HCT116 (cell line): ENCODE measurements at regions not wholly inside any gene's neighbourhood (a gene's known extent, or its start where the extent isn't known, plus 50 kb on each side); places are given as distances from the start of the nearest gene placed in this dataset.

Experiments used
- ATAC-seq: fragments of 200-7000 bp; cut with Tn5 transposase; 2 replicates; pipeline ENCODE4 v1.9.1; 2020; ENCODE audit warnings: mild to moderate bottlenecking, moderate library complexity
- BruUV-seq: library from RNA; stranded (reverse); fragments of 400-500 nt; replicated peaks from 2 replicates; lab custom pipeline; 2021; lab: Mats Ljungman, UMichigan
- CTCF ChIA-PET: fragments of 300-600 bp; sonication (Branson Sonifier 250); formaldehyde crosslinking; loops from one replicate; lab custom pipeline; 2021; ENCODE audit warnings: antibody characterized with exemption; lab: Charles Lee
- POLR2A ChIA-PET: fragments of 300-600, 350-600 bp; sonication (Branson Sonifier 250); formaldehyde crosslinking; loops from one replicate; lab custom pipeline; 2021; ENCODE audit warnings: antibody characterized with exemption; lab: Charles Lee
- RAD21 ChIA-PET, 2 experiments: fragments of 300-600 bp; sonication (Branson Sonifier 250); formaldehyde crosslinking; loops; one replicate each; lab custom pipeline; 2023; ENCODE audit warnings: low total read pairs in 2 of 2; ENCODE audit not compliant: uncharacterized antibody in 2 of 2, unreplicated experiment in 2 of 2, low non-redundant PET in 1 of 2; lab: Charles Lee
- DNase-seq: peaks from one replicate; pipeline ENCODE4 v3.0.0-alpha.2; 2010; ENCODE audit warnings: low read depth, low spot score
- H2AFZ ChIP-seq: fragments of 200-600 bp; shearing (Covaris generic), sonication (generic); 2 replicates; pipeline ENCODE4 v1.6.1; 2017; ENCODE audit warnings: low read depth, mixed run types, mixed read lengths, antibody characterized with exemption, low read length; ENCODE audit not compliant: poor library complexity, severe bottlenecking
- H3K27ac ChIP-seq: 2 replicates; pipeline ENCODE4 v1.5.1; 2012; ENCODE audit warnings: low read depth, low read length
- H3K27me3 ChIP-seq: fragments of 200-600 bp; sonication (generic); 2 replicates; pipeline ENCODE4 v1.6.1; 2016; ENCODE audit warnings: mixed run types, low read length, mixed read lengths; ENCODE audit not compliant: insufficient read depth
- H3K36me3 ChIP-seq, 2 experiments: fragments of 200-500 bp in 1 of 2; fragments of 200-600 bp in 1 of 2; sonication (Bioruptor generic) in 1 of 2; sonication (generic) in 1 of 2; 2 replicates each; pipeline versions ENCODE4 v1.5.1 to v1.6.1; 2014 to 2016; ENCODE audit warnings: low read length in 2 of 2, inconsistent platforms in 1 of 2, mixed read lengths in 1 of 2, mixed run types in 1 of 2; ENCODE audit not compliant: insufficient read depth in 2 of 2, control insufficient read depth in 1 of 2
- H3K4me1 ChIP-seq, 2 experiments: fragments of 200-600 bp in 1 of 2; sonication (generic) in 1 of 2; 2 replicates each; pipeline versions ENCODE4 v1.5.1 to v1.6.1; 2012 to 2017; ENCODE audit warnings: low read length in 2 of 2, inconsistent platforms in 1 of 2, mild to moderate bottlenecking in 1 of 2, mixed read lengths in 1 of 2, mixed run types in 1 of 2, moderate library complexity in 1 of 2; ENCODE audit not compliant: insufficient read depth in 2 of 2, control insufficient read depth in 1 of 2
- H3K4me2 ChIP-seq: fragments of 200-600 bp; sonication (generic); 2 replicates; pipeline ENCODE4 v1.6.1; 2017; ENCODE audit warnings: mixed run types, low read length, mixed read lengths
- H3K4me3 ChIP-seq, 2 experiments: fragments of 200-600 bp in 1 of 2; sonication (generic) in 1 of 2; replicated peaks in 1 of 2; 2 replicates each; pipeline ENCODE4 v1.5.1; 2011 to 2016; ENCODE audit warnings: low read length in 2 of 2, control low read depth in 1 of 2, low read depth in 1 of 2, mild to moderate bottlenecking in 1 of 2, mixed read lengths in 1 of 2, mixed run types in 1 of 2
- H3K79me2 ChIP-seq: fragments of 200-600 bp; sonication (generic); 2 replicates; pipeline ENCODE4 v1.6.1; 2017; ENCODE audit warnings: mild to moderate bottlenecking, mixed run types, low read length, moderate library complexity, mixed read lengths; ENCODE audit not compliant: insufficient read depth
- H3K9ac ChIP-seq: fragments of 200-600 bp; sonication (generic); 2 replicates; pipeline ENCODE4 v1.6.1; 2016; ENCODE audit warnings: low read length, mixed read lengths
- H3K9me2 ChIP-seq: fragments of 200-600 bp; sonication (generic), shearing (Covaris generic); 2 replicates; pipeline ENCODE4 v1.6.1; 2017; ENCODE audit warnings: mixed run types, mild to moderate bottlenecking, moderate library complexity; ENCODE audit not compliant: insufficient read depth
- H3K9me3 ChIP-seq, 2 experiments: fragments of 200-500 bp in 1 of 2; fragments of 200-600 bp in 1 of 2; sonication (Bioruptor generic) in 1 of 2; sonication (generic) in 1 of 2; 2 replicates each; pipeline ENCODE4 v1.6.1; 2014 to 2017; ENCODE audit warnings: low read length in 2 of 2, mixed read lengths in 2 of 2, inconsistent platforms in 1 of 2, low read depth in 1 of 2, mild to moderate bottlenecking in 1 of 2, mixed run types in 1 of 2, moderate library complexity in 1 of 2; ENCODE audit not compliant: control insufficient read depth in 1 of 2, insufficient read depth in 1 of 2
- H4K20me1 ChIP-seq: fragments of 200-600 bp; sonication (generic), shearing (Covaris generic); 2 replicates; pipeline ENCODE4 v1.6.1; 2017; ENCODE audit warnings: mixed run types, mild to moderate bottlenecking, moderate library complexity; ENCODE audit not compliant: insufficient read depth
- ATF3 ChIP-seq: IDR thresholded peaks from 2 replicates; pipeline ENCODE4 v1.6.1; 2012
- CBX3 ChIP-seq: IDR thresholded peaks from 2 replicates; pipeline ENCODE4 v1.6.1; 2012; ENCODE audit warnings: low read depth
- CEBPB ChIP-seq: IDR thresholded peaks from 2 replicates; pipeline ENCODE4 v1.6.1; 2012; ENCODE audit warnings: low read depth
- EZH2 ChIP-seq: fragments of 200-600 bp; sonication (generic); IDR thresholded peaks from 2 replicates; pipeline ENCODE4 v1.6.1; 2017; ENCODE audit warnings: antibody characterized with exemption, mixed run types
- EZH2phosphoT487 ChIP-seq: fragments of 200-600 bp; IDR thresholded peaks from 2 replicates; pipeline ENCODE4 v1.6.1; 2018; ENCODE audit warnings: antibody characterized with exemption, borderline replicate concordance
- JUND ChIP-seq: IDR thresholded peaks from 2 replicates; pipeline ENCODE4 v1.6.1; 2012
- MAX ChIP-seq: IDR thresholded peaks from 2 replicates; pipeline ENCODE4 v1.6.1; 2012
- POLR2A ChIP-seq: IDR thresholded peaks from 2 replicates; pipeline ENCODE4 v1.7.0; 2011; ENCODE audit warnings: borderline replicate concordance; ENCODE audit not compliant: insufficient read depth, insufficient read length; ENCODE audit errors: extremely low read depth
- POLR2AphosphoS5 ChIP-seq: IDR thresholded peaks from 2 replicates; pipeline ENCODE4 v1.6.1; 2011; ENCODE audit warnings: mild to moderate bottlenecking, low read depth, low read length, moderate library complexity
- RAD21 ChIP-seq: IDR thresholded peaks from 2 replicates; pipeline ENCODE4 v1.6.1; 2012; ENCODE audit warnings: low read depth, mild to moderate bottlenecking
- SIN3A ChIP-seq: IDR thresholded peaks from 2 replicates; pipeline ENCODE4 v1.6.1; 2012; ENCODE audit warnings: low read depth
- SRF ChIP-seq: IDR thresholded peaks from 2 replicates; pipeline ENCODE4 v1.6.1; 2012; ENCODE audit warnings: low read depth
- TCF7L2 ChIP-seq: IDR thresholded peaks from 2 replicates; pipeline ENCODE4 v1.7.0; 2011; ENCODE audit warnings: borderline replicate concordance, inconsistent platforms; ENCODE audit not compliant: insufficient read depth, insufficient read length; ENCODE audit errors: extremely low read depth
- YY1 ChIP-seq: IDR thresholded peaks from 2 replicates; pipeline ENCODE4 v1.6.1; 2011; ENCODE audit warnings: low read length, low read depth, moderate library complexity, mild to moderate bottlenecking; ENCODE audit not compliant: insufficient replicate concordance; ENCODE audit errors: extremely low read depth
- ZBTB33 ChIP-seq: IDR thresholded peaks from 2 replicates; pipeline ENCODE4 v1.6.1; 2011; ENCODE audit warnings: mild to moderate bottlenecking, low read length, moderate library complexity; ENCODE audit not compliant: insufficient replicate concordance; ENCODE audit errors: extremely low read depth
- ZFX ChIP-seq: fragments of 450-650 bp; IDR thresholded peaks from 2 replicates; pipeline ENCODE4 v1.6.1; 2017
- ZNF274 ChIP-seq: fragments of 200-500 bp; sonication (Bioruptor generic); IDR thresholded peaks from 2 replicates; pipeline ENCODE4 v1.6.1; 2014; ENCODE audit warnings: mild to moderate bottlenecking, low read depth, low read length, inconsistent platforms
- intact Hi-C: fragments of 100-400 bp; cut with micrococcal nuclease; formaldehyde crosslinking; loops from 2 replicates; pipeline ENCODE4 v1.10.0; 2022
- TF ChIP-seq, protein P1 (sequence below), 3 experiments: fragments of 200-600 bp in 1 of 3; sonication (generic) in 1 of 3; IDR thresholded peaks in 2 of 3; conservative IDR thresholded peaks in 1 of 3; 2 replicates each; pipeline ENCODE4 v1.5.1; 2012 to 2017; ENCODE audit warnings: low read depth in 2 of 3, low read length in 2 of 3, antibody characterized with exemption in 1 of 3, borderline replicate concordance in 1 of 3, control low read depth in 1 of 3, mild to moderate bottlenecking in 1 of 3, mixed read lengths in 1 of 3, mixed run types in 1 of 3, moderate library complexity in 1 of 3; ENCODE audit not compliant: insufficient read depth in 1 of 3
- TF ChIP-seq, protein P2 (sequence below): IDR thresholded peaks from 2 replicates; pipeline ENCODE4 v1.6.1; 2012; ENCODE audit warnings: low read depth

DNA sequence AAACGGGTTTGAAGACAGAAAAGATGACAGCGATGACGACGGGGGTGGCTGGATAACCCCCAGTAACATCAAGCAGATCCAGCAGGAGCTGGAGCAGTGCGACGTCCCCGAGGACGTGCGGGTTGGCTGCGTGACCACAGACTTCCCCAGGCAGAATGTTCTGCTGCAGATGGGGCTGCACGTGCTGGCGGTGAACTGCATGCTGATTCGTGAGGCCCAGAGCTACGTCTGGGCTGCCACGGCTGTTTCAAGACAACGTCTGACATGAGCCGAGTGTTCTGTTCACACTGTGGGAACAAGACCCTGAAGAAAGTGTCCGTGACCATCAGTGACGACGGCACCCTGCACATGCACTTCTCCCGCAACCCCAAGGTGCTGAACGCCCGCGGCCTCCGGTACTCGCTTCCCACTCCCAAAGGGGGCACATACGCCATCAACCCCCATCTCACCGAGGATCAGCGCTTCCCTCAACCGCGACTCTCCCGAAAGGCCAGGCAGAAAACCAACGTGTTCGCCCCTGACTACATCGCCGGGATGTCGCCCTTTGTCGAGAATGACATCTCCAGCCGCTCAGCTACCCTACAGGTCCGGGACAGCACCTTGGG, 319.2 kb upstream of the SLC7A11 start (continued):
- TF ChIP-seq, protein P1, sequence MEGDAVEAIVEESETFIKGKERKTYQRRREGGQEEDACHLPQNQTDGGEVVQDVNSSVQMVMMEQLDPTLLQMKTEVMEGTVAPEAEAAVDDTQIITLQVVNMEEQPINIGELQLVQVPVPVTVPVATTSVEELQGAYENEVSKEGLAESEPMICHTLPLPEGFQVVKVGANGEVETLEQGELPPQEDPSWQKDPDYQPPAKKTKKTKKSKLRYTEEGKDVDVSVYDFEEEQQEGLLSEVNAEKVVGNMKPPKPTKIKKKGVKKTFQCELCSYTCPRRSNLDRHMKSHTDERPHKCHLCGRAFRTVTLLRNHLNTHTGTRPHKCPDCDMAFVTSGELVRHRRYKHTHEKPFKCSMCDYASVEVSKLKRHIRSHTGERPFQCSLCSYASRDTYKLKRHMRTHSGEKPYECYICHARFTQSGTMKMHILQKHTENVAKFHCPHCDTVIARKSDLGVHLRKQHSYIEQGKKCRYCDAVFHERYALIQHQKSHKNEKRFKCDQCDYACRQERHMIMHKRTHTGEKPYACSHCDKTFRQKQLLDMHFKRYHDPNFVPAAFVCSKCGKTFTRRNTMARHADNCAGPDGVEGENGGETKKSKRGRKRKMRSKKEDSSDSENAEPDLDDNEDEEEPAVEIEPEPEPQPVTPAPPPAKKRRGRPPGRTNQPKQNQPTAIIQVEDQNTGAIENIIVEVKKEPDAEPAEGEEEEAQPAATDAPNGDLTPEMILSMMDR (IDR thresholded peaks at IDR 0.05 in 2 of 3, conservative IDR thresholded peaks at IDR 0.05 in 1 of 3; ENCODE audit: borderline replicate concordance in 1 of 3, insufficient read depth in 1 of 3, low read depth in 2 of 3, low read length in 2 of 3): no peak
- TF ChIP-seq, all 23 proteins: peak for 0

DNA sequence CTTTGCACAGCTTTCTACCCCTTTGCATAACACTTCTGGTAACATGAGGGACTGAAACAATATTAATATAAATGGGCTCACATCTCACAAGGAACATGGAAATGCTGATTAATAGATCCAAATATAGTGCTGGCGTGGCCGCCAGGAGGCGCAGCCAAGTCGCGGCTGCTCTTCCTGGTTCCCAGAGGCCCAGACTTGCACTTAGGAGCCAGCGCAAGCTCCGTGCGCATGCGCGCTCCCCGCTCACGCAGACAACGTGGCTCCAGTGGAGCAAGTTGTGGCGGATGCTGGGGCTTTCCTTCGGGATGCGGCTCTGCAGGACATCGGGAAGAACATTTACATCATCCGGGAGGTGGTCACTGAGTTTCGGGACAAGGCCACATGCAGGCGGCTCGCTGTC, 318.3 kb upstream of the SLC7A11 start:
- Histone ChIP-seq H3K9me2 (no peaks in the 10 kb centered on the region), H3K4me3 (no peak overlapping the region), H2AFZ (no peak overlapping the region), H3K36me3 (no peaks in the 10 kb centered on the region), H3K27ac (no peak overlapping the region), H3K9ac (no peak overlapping the region), H3K9me3 (no peaks in the 10 kb centered on the region), H3K4me1 (no peaks in the 10 kb centered on the region), H3K27me3 (no peaks in the 10 kb centered on the region), H4K20me1 (no peaks in the 10 kb centered on the region), H3K4me2 (no peak overlapping the region), H3K79me2 (no peaks in the 10 kb centered on the region)
- RAD21 ChIA-PET: no interaction called here
- ATAC-seq (no peak), DNase-seq (no peak)
- CTCF ChIA-PET: no interaction called here
- intact Hi-C loops: no loop called here
- no TSS peak for BruUV-seq
- POLR2A ChIA-PET: no interaction called here
- no peak for TF ChIP-seq ATF3
- TF ChIP-seq POLR2AphosphoS5: no peak
- TF ChIP-seq RAD21: no peak
- TF ChIP-seq YY1: no peak
- TF ChIP-seq CEBPB: no peak
- TF ChIP-seq POLR2A: no peak
- TF ChIP-seq, protein P2, sequence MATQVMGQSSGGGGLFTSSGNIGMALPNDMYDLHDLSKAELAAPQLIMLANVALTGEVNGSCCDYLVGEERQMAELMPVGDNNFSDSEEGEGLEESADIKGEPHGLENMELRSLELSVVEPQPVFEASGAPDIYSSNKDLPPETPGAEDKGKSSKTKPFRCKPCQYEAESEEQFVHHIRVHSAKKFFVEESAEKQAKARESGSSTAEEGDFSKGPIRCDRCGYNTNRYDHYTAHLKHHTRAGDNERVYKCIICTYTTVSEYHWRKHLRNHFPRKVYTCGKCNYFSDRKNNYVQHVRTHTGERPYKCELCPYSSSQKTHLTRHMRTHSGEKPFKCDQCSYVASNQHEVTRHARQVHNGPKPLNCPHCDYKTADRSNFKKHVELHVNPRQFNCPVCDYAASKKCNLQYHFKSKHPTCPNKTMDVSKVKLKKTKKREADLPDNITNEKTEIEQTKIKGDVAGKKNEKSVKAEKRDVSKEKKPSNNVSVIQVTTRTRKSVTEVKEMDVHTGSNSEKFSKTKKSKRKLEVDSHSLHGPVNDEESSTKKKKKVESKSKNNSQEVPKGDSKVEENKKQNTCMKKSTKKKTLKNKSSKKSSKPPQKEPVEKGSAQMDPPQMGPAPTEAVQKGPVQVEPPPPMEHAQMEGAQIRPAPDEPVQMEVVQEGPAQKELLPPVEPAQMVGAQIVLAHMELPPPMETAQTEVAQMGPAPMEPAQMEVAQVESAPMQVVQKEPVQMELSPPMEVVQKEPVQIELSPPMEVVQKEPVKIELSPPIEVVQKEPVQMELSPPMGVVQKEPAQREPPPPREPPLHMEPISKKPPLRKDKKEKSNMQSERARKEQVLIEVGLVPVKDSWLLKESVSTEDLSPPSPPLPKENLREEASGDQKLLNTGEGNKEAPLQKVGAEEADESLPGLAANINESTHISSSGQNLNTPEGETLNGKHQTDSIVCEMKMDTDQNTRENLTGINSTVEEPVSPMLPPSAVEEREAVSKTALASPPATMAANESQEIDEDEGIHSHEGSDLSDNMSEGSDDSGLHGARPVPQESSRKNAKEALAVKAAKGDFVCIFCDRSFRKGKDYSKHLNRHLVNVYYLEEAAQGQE: no peak
- no peak for TF ChIP-seq SRF
- TF ChIP-seq ZNF274: no peak
- no peak for TF ChIP-seq EZH2phosphoT487
- TF ChIP-seq ZBTB33: no peak
- no peak for TF ChIP-seq ZFX
- no peak for TF ChIP-seq JUND
- no peak for TF ChIP-seq MAX
- no peak for TF ChIP-seq CBX3
- TF ChIP-seq EZH2: no peak
- TF ChIP-seq TCF7L2: no peak
- TF ChIP-seq SIN3A: no peak
- TF ChIP-seq, all 23 proteins: peak for 0
